GM19452 (cell line): ENCODE measurements at regions not wholly inside any gene's neighbourhood (a gene's known extent, or its start where the extent isn't known, plus 50 kb on each side); places are given as distances from the start of the nearest gene placed in this dataset.
"Not testable (repeated sequence)": the region's sequence is repeated elsewhere in the genome, so short reads cannot be mapped to it uniquely, and the experiment has no call there.

Experiments used
- ATAC-seq: cut with Tn5 transposase; IDR thresholded peaks from one replicate; pipeline ENCODE4 v1.9.1; 2021; ENCODE audit not compliant: unreplicated experiment

DNA sequence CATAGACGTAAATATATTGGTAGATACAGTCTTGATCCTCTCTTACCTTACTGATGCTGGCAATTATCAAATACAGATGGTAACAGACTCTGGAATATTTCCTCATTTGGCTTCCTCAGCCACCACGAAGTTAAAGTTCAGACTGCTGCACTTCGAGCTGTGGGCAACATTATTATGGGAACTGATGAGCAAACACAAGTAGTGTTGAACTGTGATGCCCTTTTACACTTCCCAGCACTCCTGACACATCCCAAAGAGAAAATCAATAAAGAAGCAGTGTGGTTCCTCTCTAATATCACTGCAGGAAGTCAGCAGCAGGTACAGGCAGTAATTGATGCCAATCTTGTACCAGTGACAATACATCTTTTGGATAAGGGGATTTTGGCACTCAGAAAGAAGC lies 162.7 kb upstream of the NT5E start:
- ATAC-seq, result no peak

GRCh38 chr6:85286507-85286906 lies 163.4 kb upstream of the NT5E start:
- ATAC-seq, result not testable (repeated sequence)

GRCh38 chr6:85285934-85286333 lies 163.9 kb upstream of the NT5E start:
- no peak for ATAC-seq

- ATAC-seq, result no peak
Measured at GRCh38 chr6:85285114-85285513, 164.8 kb upstream of the NT5E start.

GRCh38 chr6:85283436-85283835 lies 166.4 kb upstream of the NT5E start:
- ATAC-seq, result no peak

GRCh38 chr6:85278466-85279035 lies 171.3 kb upstream of the NT5E start:
- ATAC-seq, result no peak

DNA sequence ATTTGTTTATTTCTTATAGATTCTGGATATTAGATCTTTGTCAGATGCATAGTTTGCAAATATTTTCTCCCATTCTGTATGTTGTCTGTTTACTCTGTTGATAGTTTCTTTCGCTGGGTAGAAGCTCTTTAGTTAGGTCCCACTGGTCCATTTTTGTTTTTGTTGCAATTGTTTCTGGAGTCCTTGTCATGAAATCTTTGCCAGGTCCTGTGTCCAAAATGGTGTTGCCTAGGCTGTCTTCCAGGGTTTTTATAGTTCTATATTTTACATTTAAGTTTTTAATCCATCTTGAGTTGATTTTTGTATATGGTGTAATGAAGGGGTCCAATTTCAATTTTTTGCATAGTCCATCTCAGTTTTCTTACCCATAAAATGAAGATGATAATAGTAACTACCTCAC lies 173.9 kb upstream of the NT5E start:
- ATAC-seq, result not testable (repeated sequence)

DNA sequence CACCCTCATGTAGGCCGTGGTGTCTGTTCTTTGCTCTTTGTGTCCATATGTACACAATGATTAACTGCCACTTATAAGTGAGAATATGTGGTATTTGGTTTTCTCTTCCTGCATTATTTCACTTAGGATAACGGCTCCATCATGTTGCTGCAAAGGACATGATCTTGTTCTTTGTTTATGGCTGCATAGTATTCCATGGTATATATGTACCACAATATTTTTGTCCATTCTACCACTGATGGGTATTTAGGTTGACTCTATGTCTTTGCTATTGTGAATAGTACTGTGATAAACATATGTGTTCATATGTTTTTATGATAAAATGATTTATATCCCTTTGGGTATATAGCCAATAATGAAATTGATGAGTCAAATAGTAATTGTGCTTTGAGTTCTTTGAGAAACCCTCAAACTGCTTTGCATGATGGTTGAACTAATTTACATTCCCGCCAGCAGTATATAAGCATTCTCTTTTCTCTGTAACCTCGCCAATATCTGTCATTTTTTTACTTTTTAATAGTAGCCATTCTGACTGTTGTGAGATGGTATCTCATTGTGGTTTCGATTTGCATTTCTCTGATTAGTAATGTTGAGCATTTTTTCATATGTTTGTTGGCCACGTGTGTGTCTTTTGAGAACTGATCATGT lies 174.4 kb upstream of the NT5E start:
- no peak for ATAC-seq

- no peak for ATAC-seq
Measured at GRCh38 chr6:85273870-85274269, 176.0 kb upstream of the NT5E start.

DNA sequence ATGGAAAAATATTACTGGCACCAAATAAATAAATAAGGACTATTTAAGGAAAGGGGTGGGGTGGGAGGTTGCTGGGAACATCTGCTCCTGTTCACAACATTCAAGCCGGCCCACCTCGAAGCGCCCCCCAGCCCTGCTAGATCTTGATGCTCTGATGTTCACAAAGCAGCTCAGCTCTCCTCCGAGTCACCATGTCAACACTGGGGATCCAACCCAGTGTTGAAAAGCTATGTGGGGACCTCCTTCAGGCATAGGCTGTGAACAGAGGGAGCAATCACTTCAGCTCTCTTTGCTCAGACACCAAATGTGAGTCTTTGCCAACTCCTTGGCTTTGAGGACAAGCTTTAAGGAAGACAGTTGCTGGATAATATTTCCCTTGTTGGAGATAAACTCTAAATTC lies 176.8 kb upstream of the NT5E start:
- no peak for ATAC-seq

DNA sequence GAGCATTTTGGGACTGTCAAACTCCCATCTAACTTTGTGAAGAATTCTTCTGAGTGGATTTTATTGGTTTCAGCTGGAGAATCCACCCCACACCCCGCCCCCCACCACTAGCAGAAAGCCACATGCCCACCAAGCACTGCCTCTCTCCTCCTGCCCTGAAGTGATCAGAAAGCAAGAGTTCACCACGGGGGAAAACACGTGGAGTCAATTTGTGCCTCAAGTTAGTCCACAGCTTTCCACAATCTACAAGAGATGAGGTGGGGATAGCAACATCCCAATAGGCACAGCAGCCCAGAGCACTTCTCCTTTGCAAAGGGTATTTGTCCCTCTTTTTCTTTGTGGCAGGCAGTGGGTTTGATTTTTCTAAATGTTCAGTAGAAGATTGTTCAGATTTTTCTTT lies 177.3 kb upstream of the NT5E start:
- ATAC-seq, result no peak

DNA sequence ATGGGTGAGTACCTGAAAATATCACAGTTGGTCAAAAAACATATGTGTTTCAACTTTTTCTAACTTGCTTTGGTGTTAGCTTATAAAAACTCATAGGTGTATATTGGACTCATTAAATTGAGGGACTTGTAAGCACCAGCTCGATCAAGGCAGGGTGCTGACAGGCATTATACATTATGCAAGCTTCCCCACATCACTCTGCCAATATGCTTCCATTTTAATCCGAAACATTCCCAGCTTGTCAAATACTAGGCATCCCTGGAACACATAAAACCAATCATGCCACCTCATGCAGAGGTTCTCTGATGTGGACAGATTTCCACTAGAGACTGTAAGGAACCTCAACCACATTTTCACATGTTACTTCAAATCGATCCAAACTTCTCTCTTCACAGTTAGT lies 187.3 kb upstream of the NT5E start:
- no peak for ATAC-seq

GRCh38 chr6:85261271-85261670 lies 188.6 kb upstream of the NT5E start:
- no peak for ATAC-seq

- no peak for ATAC-seq
Measured at GRCh38 chr6:85255661-85256060, 194.2 kb upstream of the NT5E start.

DNA sequence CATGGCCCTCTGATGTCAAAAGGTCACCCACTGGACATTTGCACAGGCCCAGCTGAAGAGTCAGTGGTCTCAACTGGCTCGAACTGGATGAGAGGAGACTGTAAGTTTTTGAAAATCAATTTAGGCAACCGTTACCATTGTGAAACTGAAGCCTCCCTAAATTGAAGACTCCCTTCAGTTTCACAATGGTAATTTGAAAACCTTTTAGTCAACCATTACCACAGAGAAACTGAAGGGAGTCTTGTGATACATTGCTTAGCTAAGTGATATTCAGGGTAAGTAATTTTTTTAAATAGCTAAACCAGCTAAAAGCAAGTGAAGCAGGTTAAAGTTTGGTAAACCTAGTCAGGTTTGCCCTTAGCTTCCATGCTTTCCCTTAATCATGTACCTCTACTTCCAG lies 197.3 kb upstream of the NT5E start:
- ATAC-seq, result no peak

DNA sequence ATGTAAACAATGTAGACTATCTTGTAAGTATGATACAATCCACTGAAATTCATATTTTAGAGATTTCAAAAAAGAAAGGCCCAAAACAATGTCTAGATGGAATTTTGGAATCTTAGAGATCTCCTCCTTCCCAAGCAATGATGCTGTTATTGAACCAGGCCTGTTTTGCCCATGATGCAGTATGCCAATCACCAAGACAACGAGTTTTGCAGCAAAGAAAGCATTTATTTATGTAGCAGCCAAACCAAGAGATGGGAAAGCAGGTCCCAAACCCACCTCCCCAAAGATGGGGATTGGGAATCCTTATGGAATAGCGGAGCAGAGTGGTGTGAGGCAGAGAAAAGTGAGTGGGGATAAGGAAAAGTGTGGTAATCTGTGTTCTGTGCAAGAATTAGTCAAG lies 197.8 kb upstream of the NT5E start:
- no peak for ATAC-seq

DNA sequence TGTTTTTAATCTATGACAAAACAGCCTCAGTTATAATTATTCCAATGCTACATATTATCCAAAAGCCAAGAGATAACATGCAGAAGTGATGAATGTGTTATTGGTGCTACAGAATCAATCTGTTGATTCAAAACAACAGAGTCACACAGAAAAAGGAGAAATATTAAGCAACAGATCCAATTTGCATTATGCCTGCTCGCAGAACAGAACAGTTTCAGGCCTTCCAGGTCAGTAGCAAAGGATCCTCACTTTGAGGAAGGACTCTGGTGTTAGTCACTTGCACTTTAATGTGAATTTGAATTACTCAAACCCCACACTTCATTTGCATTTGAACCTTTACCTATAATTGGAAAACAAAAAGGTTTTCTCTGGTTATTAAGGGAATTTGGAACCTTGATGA lies 198.6 kb upstream of the NT5E start:
- no peak for ATAC-seq

DNA sequence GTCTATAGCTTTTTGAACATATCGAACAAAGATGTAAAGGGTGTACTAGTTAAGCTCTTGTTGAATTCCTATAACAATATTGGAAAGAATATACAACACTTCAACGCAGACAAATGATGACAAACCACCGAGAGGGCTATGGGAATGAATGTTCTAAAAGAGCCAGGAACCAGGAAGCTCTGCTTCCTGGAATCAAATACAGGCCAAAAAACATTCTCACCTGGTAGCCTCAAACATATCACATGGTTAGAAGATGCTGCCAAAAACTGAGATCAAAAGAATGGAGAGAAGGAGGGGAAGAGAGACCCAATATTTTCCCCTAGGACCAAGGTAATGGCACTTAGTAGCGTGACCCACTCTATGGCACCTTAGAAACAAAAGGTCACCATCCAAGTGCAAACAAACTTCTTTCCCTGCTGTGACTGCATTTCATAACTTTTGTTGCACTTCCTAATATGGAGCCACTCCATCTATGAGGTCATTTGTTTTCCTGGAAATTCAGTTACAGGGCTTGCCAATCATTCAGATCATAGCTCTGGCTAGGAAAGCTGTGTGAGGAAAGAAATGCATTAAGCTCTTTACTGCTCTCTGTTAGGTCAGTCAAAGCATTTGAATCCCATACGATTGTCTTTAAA lies 199.2 kb upstream of the NT5E start:
- ATAC-seq, result no peak

- no peak for ATAC-seq
Measured at GRCh38 chr6:85245004-85245403, 204.9 kb upstream of the NT5E start.

GRCh38 chr6:85241498-85242052 lies 208.3 kb upstream of the NT5E start:
- ATAC-seq, result no peak

DNA sequence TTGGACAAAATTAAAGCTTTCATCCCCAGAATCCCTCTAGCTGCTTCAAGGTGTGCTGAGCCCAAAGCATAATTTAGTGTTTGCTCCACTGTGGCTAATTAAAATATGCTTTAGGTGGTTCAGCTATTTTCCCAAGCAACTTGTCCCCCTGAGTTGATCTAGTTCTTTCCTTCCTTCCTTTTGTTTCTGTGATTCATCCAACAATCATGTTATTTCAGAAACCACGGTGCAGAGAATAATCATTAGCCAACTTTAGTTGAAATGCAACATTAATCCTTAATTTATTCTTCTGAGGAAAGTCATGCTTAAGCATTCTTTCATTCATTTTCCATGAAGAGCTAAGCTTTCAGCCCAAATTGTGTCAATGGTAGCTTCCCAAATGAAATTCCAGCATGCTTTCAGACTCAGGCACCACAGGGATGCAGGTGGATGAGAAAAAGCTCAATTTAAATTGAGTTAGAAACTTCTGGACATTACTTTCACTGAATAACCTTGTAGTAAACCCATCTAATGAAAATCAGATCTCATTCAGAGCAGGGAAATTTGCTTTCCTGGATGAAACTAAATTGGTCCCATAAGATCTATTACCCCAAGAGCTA lies 209.0 kb upstream of the NT5E start:
- no peak for ATAC-seq

GRCh38 chr6:85237478-85237877 lies 212.4 kb upstream of the NT5E start:
- ATAC-seq, result no peak
